GM12878 (cell line): ENCODE measurements at regions not wholly inside any gene's neighbourhood (a gene's known extent, or its start where the extent isn't known, plus 50 kb on each side); places are given as distances from the start of the nearest gene placed in this dataset.
"Not testable (repeated sequence)": the region's sequence is repeated elsewhere in the genome, so short reads cannot be mapped to it uniquely, and the experiment has no call there.

Experiments
- BRCA1 ChIP-seq: IDR thresholded peaks from 2 replicates; pipeline ENCODE4 v1.6.1; 2011; ENCODE audit warnings: low read depth, low read length, improper control_type of control experiment
- CBFB ChIP-seq: IDR thresholded peaks from 2 replicates; pipeline ENCODE4 v1.6.1; 2016; ENCODE audit warnings: antibody characterized with exemption, low read depth
- EZH2 ChIP-seq: IDR thresholded peaks from 2 replicates; pipeline ENCODE4 v1.6.1; 2012; ENCODE audit warnings: low read depth, mild to moderate bottlenecking, control low read depth, inconsistent platforms, low read length, borderline replicate concordance; ENCODE audit not compliant: control insufficient read depth
- JUNB ChIP-seq: IDR thresholded peaks from 2 replicates; pipeline ENCODE4 v1.6.1; 2016; ENCODE audit warnings: antibody characterized with exemption, mild to moderate bottlenecking
- POLR2A ChIP-seq: IDR thresholded peaks from 2 replicates; pipeline ENCODE4 v1.6.1; 2011; ENCODE audit warnings: low read depth, mild to moderate bottlenecking, low read length
- POLR2AphosphoS5 ChIP-seq: IDR thresholded peaks from 2 replicates; pipeline ENCODE4 v1.6.1; 2011; ENCODE audit warnings: mild to moderate bottlenecking, low read length, inconsistent platforms
- RBBP5 ChIP-seq: fragments of 200-600 bp; sonication (generic); conservative IDR thresholded peaks from 2 replicates; pipeline ENCODE4 v1.6.1; 2016
- RELA ChIP-seq: fragments of 450-650 bp; IDR thresholded peaks from 2 replicates; pipeline ENCODE4 v1.8.0; 2014; ENCODE audit warnings: borderline replicate concordance; ENCODE audit not compliant: partially characterized antibody
- SMC3 ChIP-seq: IDR thresholded peaks from 2 replicates; pipeline ENCODE4 v1.6.1; 2011; ENCODE audit warnings: low read length, improper control_type of control experiment, borderline replicate concordance
- SPI1 ChIP-seq: IDR thresholded peaks from 2 replicates; pipeline ENCODE4 v1.6.1; 2011; ENCODE audit warnings: low read depth, mild to moderate bottlenecking, low read length, moderate library complexity, borderline replicate concordance; ENCODE audit not compliant: insufficient read depth
- ZNF274 ChIP-seq: IDR thresholded peaks from one replicate; pipeline ENCODE4 v1.8.0; 2011; ENCODE audit not compliant: insufficient read length, insufficient read depth
- TF ChIP-seq, protein P1 (sequence below), 3 experiments: IDR thresholded peaks in 2 of 3; conservative IDR thresholded peaks in 1 of 3; 2 replicates each; pipeline ENCODE4 v1.5.1; 2011; ENCODE audit warnings: low read depth in 3 of 3, low read length in 3 of 3, mild to moderate bottlenecking in 3 of 3, control low read depth in 2 of 3, moderate library complexity in 2 of 3, inconsistent platforms in 1 of 3, mixed read lengths in 1 of 3; ENCODE audit not compliant: control insufficient read depth in 2 of 3, insufficient read depth in 1 of 3; ENCODE audit errors: extremely low read depth in 1 of 3
- TF ChIP-seq, protein P2 (sequence below): IDR thresholded peaks from 2 replicates; pipeline ENCODE4 v1.6.1; 2012; ENCODE audit warnings: mild to moderate bottlenecking, low read depth, low read length
- TF ChIP-seq, protein P3 (sequence below): IDR thresholded peaks from 2 replicates; pipeline ENCODE4 v1.6.1; 2012; ENCODE audit warnings: low read depth, low read length, improper control_type of control experiment

DNA sequence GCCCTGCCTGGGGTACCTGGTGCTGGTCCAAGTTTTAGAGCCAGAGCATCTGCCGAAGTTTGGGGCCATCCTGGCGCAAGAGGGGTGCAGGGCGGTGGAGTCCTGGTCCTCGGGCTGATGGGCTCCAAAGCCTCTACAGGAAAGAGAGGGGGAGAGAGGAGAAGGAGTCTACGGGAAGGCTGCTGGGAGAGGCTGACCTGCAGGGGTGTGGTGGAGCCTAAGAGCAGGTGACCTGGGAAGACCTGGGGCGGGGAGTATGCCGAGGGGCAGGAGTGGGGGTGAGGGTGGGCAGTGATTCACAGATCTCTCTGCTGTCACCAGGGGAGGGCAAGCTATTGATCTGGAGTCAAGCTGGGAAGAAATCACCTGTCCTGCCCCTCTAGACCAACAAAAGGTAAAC lies 158.4 kb downstream of the SPATA31A6 start:
- TF ChIP-seq POLR2AphosphoS5, BRCA1, POLR2A, JUNB, EZH2, RELA, SMC3, CBFB, RBBP5, ZNF274, SPI1: not testable (repeated sequence)
- TF ChIP-seq, protein P1, sequence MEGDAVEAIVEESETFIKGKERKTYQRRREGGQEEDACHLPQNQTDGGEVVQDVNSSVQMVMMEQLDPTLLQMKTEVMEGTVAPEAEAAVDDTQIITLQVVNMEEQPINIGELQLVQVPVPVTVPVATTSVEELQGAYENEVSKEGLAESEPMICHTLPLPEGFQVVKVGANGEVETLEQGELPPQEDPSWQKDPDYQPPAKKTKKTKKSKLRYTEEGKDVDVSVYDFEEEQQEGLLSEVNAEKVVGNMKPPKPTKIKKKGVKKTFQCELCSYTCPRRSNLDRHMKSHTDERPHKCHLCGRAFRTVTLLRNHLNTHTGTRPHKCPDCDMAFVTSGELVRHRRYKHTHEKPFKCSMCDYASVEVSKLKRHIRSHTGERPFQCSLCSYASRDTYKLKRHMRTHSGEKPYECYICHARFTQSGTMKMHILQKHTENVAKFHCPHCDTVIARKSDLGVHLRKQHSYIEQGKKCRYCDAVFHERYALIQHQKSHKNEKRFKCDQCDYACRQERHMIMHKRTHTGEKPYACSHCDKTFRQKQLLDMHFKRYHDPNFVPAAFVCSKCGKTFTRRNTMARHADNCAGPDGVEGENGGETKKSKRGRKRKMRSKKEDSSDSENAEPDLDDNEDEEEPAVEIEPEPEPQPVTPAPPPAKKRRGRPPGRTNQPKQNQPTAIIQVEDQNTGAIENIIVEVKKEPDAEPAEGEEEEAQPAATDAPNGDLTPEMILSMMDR (IDR thresholded peaks at IDR 0.05 in 2 of 3, conservative IDR thresholded peaks at IDR 0.05 in 1 of 3; ENCODE audit: control insufficient read depth in 2 of 3, extremely low read depth in 1 of 3, insufficient read depth in 1 of 3, low read depth in 3 of 3, low read length in 3 of 3) = not testable (repeated sequence)
- TF ChIP-seq, protein P2, sequence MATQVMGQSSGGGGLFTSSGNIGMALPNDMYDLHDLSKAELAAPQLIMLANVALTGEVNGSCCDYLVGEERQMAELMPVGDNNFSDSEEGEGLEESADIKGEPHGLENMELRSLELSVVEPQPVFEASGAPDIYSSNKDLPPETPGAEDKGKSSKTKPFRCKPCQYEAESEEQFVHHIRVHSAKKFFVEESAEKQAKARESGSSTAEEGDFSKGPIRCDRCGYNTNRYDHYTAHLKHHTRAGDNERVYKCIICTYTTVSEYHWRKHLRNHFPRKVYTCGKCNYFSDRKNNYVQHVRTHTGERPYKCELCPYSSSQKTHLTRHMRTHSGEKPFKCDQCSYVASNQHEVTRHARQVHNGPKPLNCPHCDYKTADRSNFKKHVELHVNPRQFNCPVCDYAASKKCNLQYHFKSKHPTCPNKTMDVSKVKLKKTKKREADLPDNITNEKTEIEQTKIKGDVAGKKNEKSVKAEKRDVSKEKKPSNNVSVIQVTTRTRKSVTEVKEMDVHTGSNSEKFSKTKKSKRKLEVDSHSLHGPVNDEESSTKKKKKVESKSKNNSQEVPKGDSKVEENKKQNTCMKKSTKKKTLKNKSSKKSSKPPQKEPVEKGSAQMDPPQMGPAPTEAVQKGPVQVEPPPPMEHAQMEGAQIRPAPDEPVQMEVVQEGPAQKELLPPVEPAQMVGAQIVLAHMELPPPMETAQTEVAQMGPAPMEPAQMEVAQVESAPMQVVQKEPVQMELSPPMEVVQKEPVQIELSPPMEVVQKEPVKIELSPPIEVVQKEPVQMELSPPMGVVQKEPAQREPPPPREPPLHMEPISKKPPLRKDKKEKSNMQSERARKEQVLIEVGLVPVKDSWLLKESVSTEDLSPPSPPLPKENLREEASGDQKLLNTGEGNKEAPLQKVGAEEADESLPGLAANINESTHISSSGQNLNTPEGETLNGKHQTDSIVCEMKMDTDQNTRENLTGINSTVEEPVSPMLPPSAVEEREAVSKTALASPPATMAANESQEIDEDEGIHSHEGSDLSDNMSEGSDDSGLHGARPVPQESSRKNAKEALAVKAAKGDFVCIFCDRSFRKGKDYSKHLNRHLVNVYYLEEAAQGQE = not testable (repeated sequence)
- TF ChIP-seq, protein P3, sequence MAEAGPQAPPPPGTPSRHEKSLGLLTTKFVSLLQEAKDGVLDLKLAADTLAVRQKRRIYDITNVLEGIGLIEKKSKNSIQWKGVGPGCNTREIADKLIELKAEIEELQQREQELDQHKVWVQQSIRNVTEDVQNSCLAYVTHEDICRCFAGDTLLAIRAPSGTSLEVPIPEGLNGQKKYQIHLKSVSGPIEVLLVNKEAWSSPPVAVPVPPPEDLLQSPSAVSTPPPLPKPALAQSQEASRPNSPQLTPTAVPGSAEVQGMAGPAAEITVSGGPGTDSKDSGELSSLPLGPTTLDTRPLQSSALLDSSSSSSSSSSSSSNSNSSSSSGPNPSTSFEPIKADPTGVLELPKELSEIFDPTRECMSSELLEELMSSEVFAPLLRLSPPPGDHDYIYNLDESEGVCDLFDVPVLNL = not testable (repeated sequence)
